SK-N-SH treated with all-trans-retinoic acid at 6 μM for 48 hours (cell line): ENCODE measurements at regions not wholly inside any gene's neighbourhood (a gene's known extent, or its start where the extent isn't known, plus 50 kb on each side); places are given as distances from the start of the nearest gene placed in this dataset.
A peak's percentile ranks its signal among the peaks of the same experiment; 100 is the strongest.

Experiments
- ATAC-seq: fragments of 200-7000 bp; cut with Tn5 transposase; 3 replicates; pipeline ENCODE4 v1.9.1; 2020; ENCODE audit warnings: mild to moderate bottlenecking, moderate library complexity
- ARNTL ChIP-seq: fragments of 450-650 bp; formaldehyde crosslinking; IDR thresholded peaks from 2 replicates; pipeline ENCODE4 v1.5.0; 2020; ENCODE audit warnings: low read depth, mild to moderate bottlenecking, moderate library complexity, borderline replicate concordance
- BACH2 ChIP-seq: fragments of 250-450 bp; sonication (Bioruptor Pico); IDR thresholded peaks from 2 replicates; pipeline ENCODE4 v1.9.0; 2021; ENCODE audit warnings: mild to moderate bottlenecking, borderline replicate concordance
- CREB5 ChIP-seq: fragments of 250-450 bp; sonication (Bioruptor Pico); IDR thresholded peaks from 2 replicates; pipeline ENCODE4 v1.5.1; 2020; ENCODE audit warnings: low read depth, mild to moderate bottlenecking, moderate library complexity
- CSDC2 ChIP-seq: fragments of 250-450 bp; sonication (Bioruptor Pico); IDR thresholded peaks from 2 replicates; pipeline ENCODE4 v1.5.0; 2020; ENCODE audit warnings: mild to moderate bottlenecking, moderate library complexity
- CSRNP3 ChIP-seq: fragments of 250-450 bp; sonication (Bioruptor Pico); IDR thresholded peaks from 2 replicates; pipeline ENCODE4 v1.5.1; 2021; ENCODE audit warnings: mild to moderate bottlenecking, moderate library complexity
- ESRRG ChIP-seq: fragments of 250-450 bp; sonication (Bioruptor Pico); IDR thresholded peaks from 2 replicates; pipeline ENCODE4 v1.6.1; 2021; ENCODE audit warnings: mild to moderate bottlenecking
- ISL1 ChIP-seq: fragments of 250-450 bp; sonication (Bioruptor Pico); IDR thresholded peaks from 2 replicates; pipeline ENCODE4 v2.1.2; 2022; ENCODE audit warnings: mild to moderate bottlenecking, moderate library complexity
- OSR1 ChIP-seq: fragments of 250-450 bp; sonication (Bioruptor Pico); IDR thresholded peaks from 2 replicates; pipeline ENCODE4 v1.8.0; 2022; ENCODE audit warnings: moderate library complexity, mild to moderate bottlenecking, inconsistent platforms
- PATZ1 ChIP-seq: fragments of 250-450 bp; sonication (Bioruptor Pico); IDR thresholded peaks from 2 replicates; pipeline ENCODE4 v1.8.0; 2020; ENCODE audit warnings: mild to moderate bottlenecking, moderate library complexity, borderline replicate concordance
- POU6F1 ChIP-seq: fragments of 250-450 bp; sonication (Bioruptor Pico); IDR thresholded peaks from 2 replicates; pipeline ENCODE4 v1.8.0; 2021; ENCODE audit warnings: low read depth, mild to moderate bottlenecking, moderate library complexity, borderline replicate concordance
- PPARA ChIP-seq: fragments of 250-450 bp; sonication (Bioruptor Pico); IDR thresholded peaks from 2 replicates; pipeline ENCODE4 v1.5.0; 2020; ENCODE audit warnings: mild to moderate bottlenecking, borderline replicate concordance
- RARB ChIP-seq: fragments of 250-450 bp; sonication (Bioruptor Pico); IDR thresholded peaks from 2 replicates; pipeline ENCODE4 v1.8.0; 2021; ENCODE audit warnings: mild to moderate bottlenecking, moderate library complexity
- SNAI2 ChIP-seq: fragments of 250-450 bp; sonication (Bioruptor Pico); IDR thresholded peaks from 2 replicates; pipeline ENCODE4 v1.5.0; 2020; ENCODE audit warnings: mild to moderate bottlenecking, moderate library complexity
- TCF4 ChIP-seq: fragments of 250-450 bp; sonication (Bioruptor Pico); IDR thresholded peaks from 2 replicates; pipeline ENCODE4 v1.8.0; 2021; ENCODE audit warnings: mild to moderate bottlenecking, moderate library complexity, borderline replicate concordance
- TOX ChIP-seq: fragments of 250-450 bp; sonication (Bioruptor Pico); IDR thresholded peaks from 2 replicates; pipeline ENCODE4 v1.8.0; 2021; ENCODE audit warnings: mild to moderate bottlenecking, moderate library complexity, borderline replicate concordance
- TSHZ2 ChIP-seq: fragments of 250-450 bp; sonication (Bioruptor Pico); IDR thresholded peaks from 2 replicates; pipeline ENCODE4 v1.5.0; 2020; ENCODE audit warnings: mild to moderate bottlenecking, moderate library complexity
- ZC3H10 ChIP-seq: fragments of 250-450 bp; sonication (Bioruptor Pico); IDR thresholded peaks from 2 replicates; pipeline ENCODE4 v1.5.1; 2021; ENCODE audit warnings: mild to moderate bottlenecking, moderate library complexity
- ZFP3 ChIP-seq: fragments of 250-450 bp; sonication (Bioruptor Pico); IDR thresholded peaks from 2 replicates; pipeline ENCODE4 v1.5.0; 2020; ENCODE audit warnings: mild to moderate bottlenecking, moderate library complexity
- ZFP30 ChIP-seq: fragments of 450-650 bp; formaldehyde crosslinking; IDR thresholded peaks from 2 replicates; pipeline ENCODE4 v1.5.0; 2022; ENCODE audit warnings: mild to moderate bottlenecking, moderate library complexity
- ZNF565 ChIP-seq: fragments of 450-650 bp; formaldehyde crosslinking; conservative IDR thresholded peaks from 2 replicates; pipeline ENCODE4 v1.5.0; 2020; ENCODE audit warnings: low read depth, mild to moderate bottlenecking, moderate library complexity
- ZNF70 ChIP-seq: fragments of 450-650 bp; formaldehyde crosslinking; IDR thresholded peaks from 2 replicates; pipeline ENCODE4 v1.5.0; 2020; ENCODE audit warnings: mild to moderate bottlenecking, moderate library complexity

- TF ChIP-seq OSR1 (CRISPR knock-in tag) (no peak), SNAI2 (CRISPR knock-in tag) (no peak)
- ATAC-seq: no peak
Measured at GRCh38 chr1:218982482-218982881, 191.2 kb upstream of the LYPLAL1 start.

- no peak for ATAC-seq
Measured at GRCh38 chr1:218983433-218983832, 190.2 kb upstream of the LYPLAL1 start.

GRCh38 chr1:218983848-218984247, 189.8 kb upstream of the LYPLAL1 start:
- ATAC-seq: peak; percentile 58; the same call in 1 of the 3 replicates
- no peak for TF ChIP-seq RARB (CRISPR knock-in tag)
- TF ChIP-seq ZC3H10: no peak
- no peak for TF ChIP-seq CSDC2 (CRISPR knock-in tag)
- no peak for TF ChIP-seq ESRRG (CRISPR knock-in tag)
- TF ChIP-seq SNAI2 (CRISPR knock-in tag): no peak
- TF ChIP-seq ZFP3: no peak
- TF ChIP-seq ZFP30 (CRISPR knock-in tag): no peak
- TF ChIP-seq PPARA: no peak
- TF ChIP-seq OSR1 (CRISPR knock-in tag): no peak
- TF ChIP-seq CSRNP3 (CRISPR knock-in tag): no peak
- TF ChIP-seq TOX (CRISPR knock-in tag): no peak
- no peak for TF ChIP-seq ARNTL (CRISPR knock-in tag)
- TF ChIP-seq TCF4 (CRISPR knock-in tag): no peak
- TF ChIP-seq ZNF70: no peak

More at GRCh38 chr1:218983433-218983832, 190.2 kb upstream of the LYPLAL1 start:
- TF ChIP-seq PPARA: no peak
- no peak for TF ChIP-seq RARB (CRISPR knock-in tag)
- TF ChIP-seq PATZ1 (CRISPR knock-in tag): no peak
- no peak for TF ChIP-seq ZFP3
- TF ChIP-seq CREB5 (CRISPR knock-in tag): no peak
- TF ChIP-seq TSHZ2 (CRISPR knock-in tag): no peak
- no peak for TF ChIP-seq TOX (CRISPR knock-in tag)
- TF ChIP-seq ESRRG (CRISPR knock-in tag): no peak
- no peak for TF ChIP-seq BACH2 (CRISPR knock-in tag)
- no peak for TF ChIP-seq ZNF565 (CRISPR knock-in tag)
- no peak for TF ChIP-seq ZFP30 (CRISPR knock-in tag)
- no peak for TF ChIP-seq CSDC2 (CRISPR knock-in tag)
- TF ChIP-seq OSR1 (CRISPR knock-in tag): no peak
- TF ChIP-seq ARNTL (CRISPR knock-in tag): no peak
- no peak for TF ChIP-seq ZNF70
- no peak for TF ChIP-seq POU6F1
- TF ChIP-seq ZC3H10: no peak
- TF ChIP-seq ISL1: no peak
